GM20431 (cell line): ENCODE measurements at regions not wholly inside any gene's neighbourhood (a gene's known extent, or its start where the extent isn't known, plus 50 kb on each side); places are given as distances from the start of the nearest gene placed in this dataset.

Experiments used
- in situ Hi-C: fragments of 300-500 bp; cut with MseI, MboI; formaldehyde crosslinking; loops from one replicate; pipeline ENCODE4 v1.15.0; 2020; ENCODE audit warnings: low sequenced_read_pairs; ENCODE audit not compliant: unreplicated experiment

DNA sequence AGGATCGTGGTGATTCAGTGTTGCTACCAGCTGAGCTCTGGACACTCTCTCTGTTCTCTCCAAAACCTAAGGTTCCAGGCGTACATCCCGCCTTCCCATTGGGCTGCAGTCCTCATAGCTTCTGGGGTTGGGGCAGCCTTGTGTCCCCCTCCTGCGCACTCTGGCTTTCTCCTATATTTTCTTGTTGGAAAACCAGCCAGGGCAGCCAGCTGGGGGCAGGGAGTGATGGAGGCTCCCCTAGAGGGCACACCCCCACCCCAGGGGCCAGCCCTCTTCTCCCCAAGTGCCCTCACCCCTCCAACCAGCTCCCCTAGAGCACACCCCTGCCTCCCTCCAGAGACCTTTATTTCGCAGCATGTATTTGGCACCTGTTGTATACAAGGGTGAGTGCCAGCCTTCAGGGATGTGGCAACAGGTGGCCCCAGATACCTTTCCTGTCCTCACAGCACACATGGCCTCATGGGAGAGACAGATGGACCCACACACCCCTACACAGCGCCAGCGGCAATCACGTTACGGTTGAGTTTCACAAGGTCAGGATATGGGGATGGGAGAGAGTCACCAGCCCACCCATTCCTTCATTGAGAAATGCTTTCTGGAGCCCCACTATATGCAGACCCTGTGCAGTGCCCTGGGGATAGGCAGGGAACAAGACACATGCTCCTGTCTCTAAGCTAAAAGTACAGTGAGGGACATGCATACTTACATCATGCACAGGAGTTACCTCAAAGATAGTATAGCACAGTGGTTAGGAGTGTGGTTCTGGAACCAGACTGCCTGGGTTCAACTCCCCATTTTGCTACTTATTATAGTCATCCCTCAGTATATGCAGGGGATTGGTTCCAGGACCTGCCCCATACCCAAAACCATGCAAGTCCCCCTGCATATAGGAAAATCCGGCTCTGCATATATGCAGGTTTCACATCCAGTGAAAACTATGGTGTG is 141.1 kb downstream of the PHETA1 start:
- in situ Hi-C loops, result no loop called here

DNA sequence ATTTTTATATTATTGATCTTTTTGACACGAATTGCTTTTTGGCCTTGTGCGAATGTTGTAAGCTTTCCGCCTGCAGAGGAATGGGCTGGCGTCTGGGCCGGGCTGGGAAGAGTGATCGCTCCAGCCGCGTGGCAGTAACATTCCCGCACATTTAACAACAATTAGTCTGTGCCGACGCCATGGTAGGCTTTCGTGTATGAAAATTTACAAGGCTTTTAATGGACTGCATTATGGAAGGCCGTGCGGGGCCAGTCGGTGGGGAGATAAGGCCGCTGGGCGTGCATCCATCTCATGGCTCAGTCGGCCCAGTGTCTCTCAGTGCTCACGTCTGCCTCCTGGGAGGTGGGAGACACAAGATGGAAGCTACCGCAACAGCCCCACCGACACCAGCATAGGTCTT is 142.2 kb downstream of the PHETA1 start:
- in situ Hi-C loops, result no loop called here

- in situ Hi-C loops, result no loop called here
Measured at GRCh38 chr12:111225307-111225706, 143.6 kb downstream of the PHETA1 start.

- in situ Hi-C loops, result no loop called here
Measured at GRCh38 chr12:111224186-111225066, 144.5 kb downstream of the PHETA1 start.

GRCh38 chr12:111222523-111222922 is 146.4 kb downstream of the PHETA1 start:
- in situ Hi-C loops, result no loop called here

- in situ Hi-C loops, result no loop called here
Measured at GRCh38 chr12:111222027-111222414, 146.9 kb downstream of the PHETA1 start.

- in situ Hi-C loops, result no loop called here
Measured at GRCh38 chr12:111221062-111222026, 147.6 kb downstream of the PHETA1 start.

DNA sequence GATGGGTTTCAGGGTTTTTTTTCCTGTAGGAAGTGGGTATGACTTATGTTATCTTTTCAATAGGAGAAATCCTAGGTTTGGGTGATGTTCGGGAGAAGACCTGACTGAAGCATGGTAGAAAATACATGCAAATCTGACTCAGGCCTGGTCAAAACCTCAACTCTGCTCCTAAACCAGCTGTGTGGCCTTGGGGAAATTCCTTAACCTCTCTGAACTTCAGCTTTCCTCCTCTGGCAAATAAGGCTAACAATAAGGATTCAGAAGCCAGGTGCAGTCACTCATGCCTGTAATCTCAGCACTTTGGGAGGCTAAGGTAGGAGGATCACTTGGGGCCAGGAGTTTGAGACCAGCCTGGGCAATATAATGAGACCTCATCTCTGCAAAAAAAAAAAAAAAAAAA is 148.5 kb downstream of the PHETA1 start:
- in situ Hi-C loops, result no loop called here

DNA sequence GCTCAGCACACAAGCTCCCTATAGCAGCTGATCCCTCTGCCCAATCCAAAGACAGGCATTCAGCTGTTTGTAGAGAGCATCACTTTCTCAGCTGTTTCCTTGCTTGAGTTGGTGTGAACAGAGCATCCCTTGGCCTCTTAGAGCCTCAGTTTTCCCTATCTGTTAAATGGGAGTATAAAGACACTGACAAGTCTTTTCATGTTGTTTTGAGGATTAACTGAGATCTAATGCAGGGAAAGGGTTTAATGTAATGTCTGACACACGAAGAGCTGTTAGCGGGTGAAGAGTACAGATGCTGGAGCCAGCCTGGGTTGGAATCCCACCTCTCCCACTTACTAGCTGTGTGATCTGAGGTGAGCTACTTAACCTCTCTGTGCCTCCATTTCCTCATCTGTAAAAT is 149.5 kb downstream of the PHETA1 start:
- in situ Hi-C loops, result no loop called here

DNA sequence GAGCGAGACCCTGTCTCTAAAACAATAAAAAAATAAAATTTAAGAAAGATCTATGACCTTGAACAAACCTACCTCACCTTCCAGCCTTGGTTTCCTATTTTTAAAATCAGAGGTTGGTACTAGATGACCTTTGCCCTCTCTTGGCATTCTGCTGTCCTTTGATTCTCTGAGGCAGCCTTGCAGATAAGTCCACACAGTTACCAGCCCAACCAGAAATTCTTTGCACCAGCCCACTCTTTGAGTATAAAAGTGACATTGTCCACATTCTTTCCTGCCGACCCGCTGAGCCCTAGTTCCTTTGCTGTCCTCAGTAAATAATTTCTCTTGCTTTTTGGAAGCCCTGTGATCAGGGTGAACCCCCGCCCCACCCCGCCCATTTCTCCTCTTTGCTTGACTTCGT is 150.4 kb downstream of the PHETA1 start:
- in situ Hi-C loops, result no loop called here

DNA sequence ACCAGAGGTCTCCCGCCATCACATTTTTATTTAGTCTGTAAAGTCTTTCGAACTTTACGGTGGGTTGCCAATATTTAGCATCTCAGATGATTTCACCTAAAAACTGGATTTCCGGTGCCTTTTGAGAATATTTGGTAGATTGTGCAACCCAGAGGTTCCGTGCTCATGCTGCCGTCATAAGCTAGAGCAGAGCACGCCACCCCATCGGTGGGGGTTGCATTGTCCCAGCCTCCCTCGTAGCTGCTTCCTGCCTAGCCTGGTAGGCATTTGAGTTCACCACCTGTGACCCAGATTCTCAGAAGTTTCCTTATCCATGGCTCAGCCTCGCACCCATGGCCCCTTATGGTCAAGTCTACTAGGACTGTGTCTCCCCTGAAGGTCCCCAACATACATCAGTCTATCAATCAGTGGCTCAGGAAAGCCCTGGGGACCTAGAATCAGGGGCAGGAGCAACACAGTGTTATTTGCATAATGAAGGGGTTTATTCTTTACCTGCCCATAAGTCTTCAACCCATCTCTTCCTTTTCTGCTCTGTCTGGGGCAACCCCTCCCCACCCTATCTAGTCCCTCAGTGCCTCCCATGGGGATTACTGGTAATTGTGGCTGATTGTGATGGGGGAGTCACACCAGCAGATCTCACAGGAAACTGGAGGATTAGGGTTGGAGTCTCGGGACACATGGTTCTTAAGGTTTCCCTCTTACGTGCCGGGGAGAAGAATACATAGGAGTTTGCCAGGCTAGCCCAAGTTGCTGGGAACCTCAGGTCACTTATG is 152.3 kb downstream of the PHETA1 start:
- in situ Hi-C loops, result no loop called here

- in situ Hi-C loops, result no loop called here
Measured at GRCh38 chr12:111215881-111216280, 153.0 kb downstream of the PHETA1 start.

DNA sequence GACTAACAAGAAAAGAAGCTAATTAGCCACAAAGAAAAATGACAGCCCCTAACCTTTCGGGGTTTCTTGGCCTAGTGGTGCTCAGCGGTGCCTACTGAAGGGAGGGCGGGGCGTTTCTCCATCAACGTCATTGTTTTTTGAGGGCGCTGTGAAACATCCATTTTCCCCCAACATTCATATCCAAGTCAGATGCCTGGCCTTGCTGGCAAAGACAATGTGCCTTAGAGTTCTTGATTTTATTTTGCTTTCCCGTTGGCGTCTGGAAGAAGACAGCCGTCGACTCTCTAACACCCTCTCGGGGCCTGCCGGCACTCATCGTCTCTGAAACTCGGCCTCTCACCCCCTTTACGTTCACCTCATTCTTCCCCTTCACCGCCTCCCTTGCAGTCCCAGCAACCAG is 154.5 kb downstream of the PHETA1 start:
- in situ Hi-C loops, result no loop called here

- in situ Hi-C loops, result no loop called here
Measured at GRCh38 chr12:111213561-111213960, 155.3 kb downstream of the PHETA1 start.

DNA sequence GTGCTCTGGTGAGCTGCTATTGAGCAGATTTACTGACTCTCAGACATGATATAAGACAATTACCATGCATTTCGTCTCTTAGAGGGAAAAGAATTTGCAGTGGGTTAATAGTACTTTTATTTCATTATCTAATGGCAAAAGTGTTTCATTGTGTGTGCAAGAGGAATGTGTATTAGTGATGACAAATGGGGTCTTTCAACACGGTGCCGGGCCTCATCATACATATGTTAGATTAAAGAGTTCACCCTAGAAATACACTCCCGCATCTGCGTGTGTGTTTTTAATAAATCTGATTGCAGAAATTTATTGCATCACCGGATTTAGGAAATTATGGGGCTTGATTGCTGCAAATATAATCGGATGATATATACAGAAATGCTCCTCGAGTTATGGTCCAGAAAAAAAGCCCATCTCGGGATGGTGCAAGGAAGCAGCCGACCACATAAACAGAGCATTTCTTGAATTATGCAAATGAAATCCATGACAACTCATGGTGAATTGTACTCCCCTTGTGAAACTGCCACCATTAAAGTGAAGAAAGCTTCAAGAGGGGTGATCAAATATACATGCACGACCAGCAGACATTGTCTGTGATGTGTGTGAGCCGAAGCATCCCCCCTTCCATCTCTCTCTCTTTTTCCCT is 156.0 kb downstream of the PHETA1 start:
- in situ Hi-C loops, result no loop called here

GRCh38 chr12:111211910-111212757 is 156.8 kb downstream of the PHETA1 start:
- in situ Hi-C loops, result no loop called here

- in situ Hi-C loops, result no loop called here
Measured at GRCh38 chr12:111209811-111210210, 159.1 kb downstream of the PHETA1 start.

DNA sequence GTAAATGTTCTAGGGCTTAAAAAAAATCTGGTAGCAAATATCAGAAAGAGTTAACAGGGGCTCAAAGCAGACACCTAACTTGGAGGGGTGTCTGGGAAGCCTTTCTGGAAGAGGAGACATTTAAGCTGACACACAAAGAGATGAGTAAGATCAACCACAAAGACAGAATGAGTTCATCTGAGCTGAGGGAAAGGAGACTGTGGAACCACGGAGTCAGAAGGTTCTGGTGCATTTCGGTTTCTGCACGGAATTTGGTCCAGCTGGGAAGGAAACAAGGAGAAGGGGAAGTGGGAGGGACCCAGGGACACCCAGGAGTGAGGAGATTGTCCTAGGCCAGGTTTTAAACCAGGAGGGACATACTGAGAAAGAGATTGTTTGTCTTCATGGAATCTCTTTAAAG is 161.1 kb downstream of the PHETA1 start:
- in situ Hi-C loops, result no loop called here
